22Rv1 (cell line): ENCODE measurements at regions not wholly inside any gene's neighbourhood (a gene's known extent, or its start where the extent isn't known, plus 50 kb on each side); places are given as distances from the start of the nearest gene placed in this dataset.

Experiments used
- ZFX ChIP-seq: fragments of 450-650 bp; IDR thresholded peaks from 2 replicates; pipeline ENCODE4 v1.6.1; 2017; ENCODE audit warnings: antibody characterized with exemption, borderline replicate concordance
- TF ChIP-seq, protein P1 (sequence below): fragments of 450-650 bp; IDR thresholded peaks from 2 replicates; pipeline ENCODE4 v1.5.1; 2017; ENCODE audit warnings: mild to moderate bottlenecking

DNA sequence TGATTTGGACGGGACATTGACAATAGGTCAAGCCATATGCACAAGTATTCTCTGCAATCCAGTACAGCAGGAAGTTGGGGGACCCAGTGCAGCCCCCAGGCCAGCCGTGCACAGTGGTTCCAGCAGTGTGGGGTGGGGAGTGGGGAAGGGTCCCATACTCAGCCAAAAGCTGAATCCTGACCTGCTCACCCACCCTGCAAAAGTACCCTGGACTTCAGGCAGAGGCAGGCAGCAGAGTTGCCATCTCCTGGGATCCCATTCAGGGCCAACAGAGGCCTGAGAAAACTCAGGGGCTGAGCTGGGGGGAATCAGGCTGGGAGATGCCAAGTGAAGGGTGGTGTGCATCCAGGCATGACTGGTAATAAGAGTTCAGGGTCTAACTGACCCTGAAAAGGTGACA is 83.9 kb downstream of the ALG10 start:
- TF ChIP-seq, protein P1, sequence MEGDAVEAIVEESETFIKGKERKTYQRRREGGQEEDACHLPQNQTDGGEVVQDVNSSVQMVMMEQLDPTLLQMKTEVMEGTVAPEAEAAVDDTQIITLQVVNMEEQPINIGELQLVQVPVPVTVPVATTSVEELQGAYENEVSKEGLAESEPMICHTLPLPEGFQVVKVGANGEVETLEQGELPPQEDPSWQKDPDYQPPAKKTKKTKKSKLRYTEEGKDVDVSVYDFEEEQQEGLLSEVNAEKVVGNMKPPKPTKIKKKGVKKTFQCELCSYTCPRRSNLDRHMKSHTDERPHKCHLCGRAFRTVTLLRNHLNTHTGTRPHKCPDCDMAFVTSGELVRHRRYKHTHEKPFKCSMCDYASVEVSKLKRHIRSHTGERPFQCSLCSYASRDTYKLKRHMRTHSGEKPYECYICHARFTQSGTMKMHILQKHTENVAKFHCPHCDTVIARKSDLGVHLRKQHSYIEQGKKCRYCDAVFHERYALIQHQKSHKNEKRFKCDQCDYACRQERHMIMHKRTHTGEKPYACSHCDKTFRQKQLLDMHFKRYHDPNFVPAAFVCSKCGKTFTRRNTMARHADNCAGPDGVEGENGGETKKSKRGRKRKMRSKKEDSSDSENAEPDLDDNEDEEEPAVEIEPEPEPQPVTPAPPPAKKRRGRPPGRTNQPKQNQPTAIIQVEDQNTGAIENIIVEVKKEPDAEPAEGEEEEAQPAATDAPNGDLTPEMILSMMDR: no peak
- no peak for TF ChIP-seq ZFX
